Testis (tissue), 2 donors: ENCODE measurements at regions not wholly inside any gene's neighbourhood (a gene's known extent, or its start where the extent isn't known, plus 50 kb on each side); places are given as distances from the start of the nearest gene placed in this dataset.

Experiments
- CTCF ChIP-seq, 3 experiments: fragments of 450-650 bp in 2 of 3; fragments of 200-600 bp in 1 of 3; sonication (generic) in 1 of 3; IDR thresholded peaks; one replicate each; pipeline ENCODE4 v1.5.1; 2016 to 2019; ENCODE audit warnings: antibody characterized with exemption in 3 of 3, mild to moderate bottlenecking in 2 of 3, moderate library complexity in 1 of 3
- POLR2A ChIP-seq: fragments of 450-650 bp; IDR thresholded peaks from one replicate; pipeline ENCODE4 v1.6.1; 2017; ENCODE audit warnings: antibody characterized with exemption, mild to moderate bottlenecking, moderate library complexity

DNA sequence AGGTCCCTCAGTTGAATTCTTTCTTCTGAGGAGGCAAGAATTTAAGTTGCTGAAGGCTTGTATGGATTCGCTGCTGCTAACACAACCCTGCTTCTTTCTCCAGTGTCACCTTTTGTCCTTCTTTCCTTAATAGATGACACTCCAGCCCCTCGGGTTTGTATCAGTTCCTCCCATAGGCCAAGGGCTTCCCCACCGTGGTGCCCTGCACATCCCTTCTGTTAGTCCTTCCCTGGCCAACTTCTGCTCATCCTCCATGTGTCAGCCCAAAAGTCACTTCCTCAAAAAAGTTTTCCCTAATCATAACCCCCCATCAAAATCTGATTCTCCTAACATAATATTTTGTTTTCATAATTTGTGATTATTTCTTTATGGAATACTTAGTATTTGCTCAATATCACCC is 190.4 kb downstream of the RHOU start:
- TF ChIP-seq CTCF (IDR thresholded peaks at IDR 0.05) (no peak), POLR2A (no peak)
